GM21529 (cell line): ENCODE measurements at regions not wholly inside any gene's neighbourhood (a gene's known extent, or its start where the extent isn't known, plus 50 kb on each side); places are given as distances from the start of the nearest gene placed in this dataset.
"Not testable (repeated sequence)": the region's sequence is repeated elsewhere in the genome, so short reads cannot be mapped to it uniquely, and the experiment has no call there.

ENCODE experiments used
- ATAC-seq: cut with Tn5 transposase; IDR thresholded peaks from one replicate; pipeline ENCODE4 v1.9.1; 2021; ENCODE audit not compliant: unreplicated experiment

DNA sequence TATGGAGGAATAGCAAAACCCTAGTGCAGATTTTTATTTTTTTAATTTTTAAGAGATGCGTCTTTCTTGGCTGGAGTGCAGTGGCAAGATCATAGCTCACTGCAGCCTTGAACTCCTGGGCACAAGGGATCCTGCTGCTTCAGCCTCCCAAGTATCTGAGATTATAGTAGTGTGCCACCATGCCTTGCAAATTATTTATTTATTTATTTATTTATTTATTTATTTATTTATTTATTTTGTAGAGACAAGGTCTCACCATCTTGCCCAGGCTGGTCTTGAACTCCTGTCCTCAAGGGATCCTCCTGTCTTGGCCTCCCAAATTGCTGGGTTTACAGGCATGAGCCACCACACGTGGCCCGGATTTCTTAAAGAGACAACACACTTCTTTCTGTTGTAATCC is 1158.8 kb downstream of the AACS start:
- ATAC-seq = no peak

DNA sequence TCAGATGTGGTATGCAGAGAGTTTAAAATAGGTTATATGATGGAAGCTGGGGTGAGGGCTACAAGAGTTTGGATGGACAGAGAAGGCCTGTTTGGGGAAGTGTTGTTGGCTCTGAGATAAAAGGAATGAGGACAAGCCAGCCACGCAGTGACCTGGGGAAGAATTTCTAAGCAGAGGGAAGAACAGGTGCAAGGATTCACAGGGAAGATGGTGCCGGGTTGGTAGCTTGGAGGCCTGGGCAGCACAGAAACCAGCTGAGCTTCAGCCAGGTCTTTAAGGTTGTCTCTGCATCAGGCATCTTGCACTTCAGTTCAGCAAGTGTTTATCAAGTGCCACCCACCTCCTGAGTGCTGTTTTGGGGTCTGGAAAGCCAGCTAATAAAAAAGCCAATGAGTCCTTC is 1163.7 kb downstream of the AACS start:
- no peak for ATAC-seq

DNA sequence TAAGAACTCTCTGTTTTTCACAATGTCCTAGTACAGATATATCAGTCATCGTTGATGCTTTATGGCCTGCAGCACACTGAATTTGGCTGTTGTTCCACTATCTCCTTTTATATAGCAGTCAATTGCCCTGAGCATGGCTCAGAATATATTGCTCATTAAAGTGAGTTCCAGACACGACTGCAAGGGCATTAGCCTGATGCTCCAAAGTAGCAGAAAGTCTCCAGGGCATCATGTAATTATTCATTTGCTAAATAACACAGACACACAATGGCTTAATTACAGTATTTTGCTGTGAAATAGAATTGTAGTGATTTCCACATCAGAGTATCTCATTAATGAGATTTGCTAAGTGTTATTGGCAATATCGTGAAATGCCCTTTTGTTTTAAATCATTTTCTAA is 1167.5 kb downstream of the AACS start:
- ATAC-seq = no peak

DNA sequence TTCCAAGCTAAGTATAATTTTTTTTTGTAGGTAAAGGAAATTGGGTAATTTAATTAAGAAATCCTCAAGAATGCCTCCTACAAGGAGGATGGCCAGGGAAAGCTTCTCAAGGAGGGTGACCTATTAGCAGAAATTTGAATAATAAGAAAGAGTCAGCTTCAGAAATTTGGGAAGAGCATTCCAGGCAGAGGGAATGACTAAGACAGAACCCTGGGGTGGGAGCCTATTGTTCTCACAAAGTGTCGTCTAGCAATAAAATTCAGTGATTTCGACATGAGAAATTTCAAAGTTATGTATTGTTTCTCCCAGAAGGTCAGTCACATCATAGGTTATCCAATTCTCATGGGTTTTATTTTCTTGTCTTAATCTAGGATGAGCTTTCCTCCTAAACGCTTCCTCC is 1168.4 kb downstream of the AACS start:
- no peak for ATAC-seq

DNA sequence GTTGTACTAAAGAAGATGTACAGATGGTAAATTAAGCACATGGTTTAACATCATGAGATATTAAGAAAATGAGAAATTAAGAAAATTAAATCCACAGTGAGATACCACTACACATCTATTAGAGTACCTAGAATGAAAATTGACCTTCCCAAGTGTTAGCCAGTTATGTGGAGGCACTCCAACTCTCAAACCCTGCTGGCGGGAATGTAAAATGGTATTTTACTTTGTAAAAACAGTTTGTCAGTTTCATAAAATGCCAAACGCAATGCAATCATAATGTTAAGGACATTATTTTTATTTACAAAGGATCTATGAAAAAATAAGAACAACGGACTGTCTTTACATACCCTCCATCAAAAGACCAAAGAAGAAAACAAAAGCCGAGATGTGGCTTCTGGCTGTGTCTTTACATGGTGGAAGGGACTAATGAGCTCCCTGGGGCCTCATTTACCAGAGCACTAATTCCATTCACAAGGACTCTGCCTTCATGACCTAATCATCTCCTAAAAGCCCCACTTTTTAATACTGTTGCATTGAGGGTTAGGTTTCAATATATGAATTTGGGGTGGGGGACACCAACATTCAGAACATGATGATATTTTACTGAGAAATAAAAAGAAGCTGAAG is 1178.7 kb downstream of the AACS start:
- no peak for ATAC-seq

DNA sequence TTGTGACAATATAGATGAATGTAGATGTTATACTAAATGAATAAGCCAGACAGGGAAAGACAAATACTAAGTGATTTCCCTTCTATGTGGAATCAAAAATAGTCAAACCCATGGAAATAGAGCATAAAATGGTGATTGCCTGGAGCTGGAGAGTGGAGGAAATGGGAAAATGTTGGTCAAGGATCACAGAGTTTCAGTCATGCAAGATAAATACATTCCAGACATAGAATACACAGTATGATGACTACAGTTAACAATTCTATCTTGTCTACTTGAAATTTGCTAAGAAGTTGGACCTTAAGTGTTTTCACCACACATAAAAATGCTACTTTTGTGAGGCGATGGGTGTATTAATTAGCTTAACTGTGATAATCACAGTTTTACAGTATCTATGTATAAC is 1182.7 kb downstream of the AACS start:
- ATAC-seq = no peak

DNA sequence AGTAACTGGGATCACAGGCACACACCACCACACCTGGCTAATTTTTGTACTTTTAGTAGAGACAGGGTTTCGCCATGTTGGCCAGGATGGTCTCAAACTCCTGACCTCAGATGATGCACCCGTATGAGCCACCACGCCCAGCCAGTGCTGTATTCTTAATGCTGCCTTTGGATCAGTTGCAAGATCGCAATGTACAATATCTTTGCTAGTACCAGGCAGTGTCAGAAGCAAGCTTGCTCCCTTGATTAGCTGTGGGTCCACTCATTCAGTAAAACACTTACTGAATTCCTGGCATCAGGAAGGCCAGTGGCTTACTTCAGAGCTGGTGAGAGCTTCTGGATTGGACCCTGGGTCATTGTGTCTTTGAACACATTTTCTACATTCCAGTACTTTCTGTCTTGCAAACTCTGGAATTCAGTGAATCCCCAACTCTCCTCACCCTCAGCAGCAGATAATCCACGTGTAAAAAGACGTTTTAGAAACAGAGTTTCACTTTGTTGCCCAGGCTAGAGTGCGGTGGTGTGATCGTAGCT is 1183.7 kb downstream of the AACS start:
- ATAC-seq = no peak

DNA sequence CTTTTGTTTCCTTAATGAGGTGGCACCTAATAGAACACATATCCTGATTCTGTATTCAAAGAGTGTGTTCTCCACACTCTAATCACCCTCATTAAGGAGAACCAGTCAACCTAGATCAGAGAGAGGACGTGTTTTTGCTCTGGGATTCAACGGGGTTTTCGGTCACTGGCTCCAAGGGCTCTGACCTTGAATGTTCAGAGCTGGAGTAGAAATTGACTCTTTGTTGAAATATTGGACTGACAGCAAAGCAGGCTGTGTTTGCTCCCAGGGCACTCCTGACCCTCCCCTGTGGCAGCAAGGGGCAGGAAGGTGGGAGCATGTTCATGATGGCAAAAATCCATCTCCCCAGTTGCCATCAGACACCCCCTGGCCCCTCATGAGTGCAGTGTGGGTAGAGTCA is 1193.0 kb downstream of the AACS start:
- no peak for ATAC-seq

DNA sequence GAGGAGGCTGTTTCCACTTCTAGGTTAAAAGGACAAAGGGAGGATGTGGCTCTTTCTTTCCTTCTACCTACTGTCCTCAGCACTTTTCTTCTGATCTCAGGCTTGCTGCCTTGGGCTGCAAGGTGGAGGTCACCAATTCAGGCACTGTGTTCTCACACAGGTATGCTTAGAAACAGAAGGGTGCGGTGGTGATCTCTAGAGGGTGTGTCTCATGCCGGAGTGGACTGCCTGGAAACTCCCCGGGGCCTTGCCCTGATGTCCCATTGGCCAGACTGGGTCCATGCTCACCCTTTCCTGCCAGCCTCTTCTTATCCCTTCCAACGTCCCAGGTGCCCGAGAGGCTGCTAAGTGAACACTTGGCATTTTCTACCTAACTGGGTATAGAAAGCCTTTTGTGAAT is 1197.6 kb downstream of the AACS start:
- no peak for ATAC-seq

DNA sequence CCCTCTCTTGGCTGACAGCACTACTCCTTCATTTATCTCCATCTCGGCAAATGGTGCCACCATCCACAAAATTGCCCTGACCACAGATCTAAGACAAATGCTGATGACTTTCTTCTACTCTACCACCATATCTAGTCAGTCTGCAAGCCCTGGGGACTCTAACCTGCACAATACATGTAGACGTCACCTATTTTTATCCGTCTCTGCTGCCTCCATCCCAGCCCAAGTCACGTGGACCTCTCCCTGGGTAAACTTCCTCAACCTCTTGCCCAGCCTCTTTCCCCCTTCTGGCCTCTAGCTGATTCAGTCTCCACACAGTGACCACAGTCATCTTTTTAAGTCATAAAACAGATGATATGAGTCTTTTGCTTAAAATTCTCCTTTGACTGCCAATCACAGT is 1203.0 kb downstream of the AACS start:
- ATAC-seq = no peak

DNA sequence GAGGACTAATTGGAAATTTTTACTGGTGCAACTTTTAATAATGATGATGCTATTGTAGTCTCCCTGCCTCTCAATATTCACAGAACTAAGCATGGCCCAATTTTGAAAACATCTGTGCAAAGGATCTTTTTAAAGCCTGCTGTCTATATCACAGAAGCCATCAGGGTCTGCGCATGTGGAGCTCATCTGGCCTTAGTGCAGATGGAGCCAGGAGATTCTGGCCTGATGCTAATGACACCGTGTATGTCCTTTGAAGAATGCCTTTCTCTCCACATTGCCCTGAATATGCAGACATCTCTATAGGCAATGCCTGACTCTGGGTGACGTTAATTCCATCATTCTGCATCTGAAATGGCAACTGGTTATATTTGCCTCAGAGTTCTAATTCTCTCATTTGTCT is 1205.9 kb downstream of the AACS start:
- ATAC-seq = no peak

DNA sequence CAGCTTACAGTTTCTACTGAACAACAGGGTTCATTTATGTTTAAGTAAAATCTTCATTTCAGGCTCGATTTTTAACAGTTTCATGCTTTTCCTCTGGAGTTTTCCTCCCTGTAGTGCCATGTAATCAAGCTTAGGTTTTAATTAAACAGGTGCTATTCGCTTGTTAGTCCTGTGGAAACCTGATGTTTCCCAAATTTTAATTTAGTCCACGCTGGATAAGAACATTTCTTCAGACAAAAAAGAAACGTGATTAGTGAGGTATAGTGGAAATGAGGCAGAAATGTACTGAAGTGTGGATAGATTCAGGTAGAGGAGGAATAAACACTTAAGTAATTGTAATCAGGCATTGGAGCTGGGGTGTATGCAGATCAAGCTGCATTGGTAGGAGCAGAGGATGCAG is 1217.5 kb downstream of the AACS start:
- ATAC-seq = no peak

DNA sequence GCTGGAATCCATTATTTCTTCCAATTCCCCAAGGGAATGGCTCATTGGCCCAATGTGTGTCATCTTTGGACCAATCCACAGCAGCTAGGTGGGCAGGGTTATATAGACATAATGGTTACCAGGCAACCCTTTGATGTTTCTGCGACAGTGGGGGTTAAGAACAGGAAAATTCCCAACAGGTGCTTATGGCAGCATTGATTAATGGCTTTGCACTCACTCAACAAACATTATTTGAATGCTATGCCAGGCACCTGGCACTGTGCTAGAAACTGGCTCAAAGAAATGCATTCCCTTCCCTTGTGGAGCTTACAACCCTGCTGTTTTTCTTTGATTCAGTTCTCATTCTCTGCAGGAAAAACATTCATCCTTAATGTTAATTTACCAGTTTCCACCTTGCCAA is 1221.0 kb downstream of the AACS start:
- no peak for ATAC-seq

DNA sequence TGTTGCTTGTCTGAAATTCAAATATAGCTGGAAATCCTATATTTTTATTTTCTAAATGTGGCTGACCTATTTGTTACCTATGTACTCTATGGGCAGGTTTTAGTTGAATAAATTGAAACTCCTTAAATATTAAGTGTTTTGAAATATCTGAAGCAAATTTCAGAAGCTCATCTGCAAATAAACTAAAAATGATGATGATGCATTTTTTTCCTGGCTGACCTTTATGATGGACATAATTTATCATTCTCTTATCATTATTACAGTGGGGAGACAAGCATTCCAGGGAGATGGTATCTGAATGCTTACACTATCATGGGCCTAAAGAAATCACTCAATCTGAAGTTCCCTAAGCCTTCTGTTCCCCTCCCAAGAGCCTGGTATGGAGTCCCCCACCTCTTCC is 1225.2 kb downstream of the AACS start:
- ATAC-seq = no peak

DNA sequence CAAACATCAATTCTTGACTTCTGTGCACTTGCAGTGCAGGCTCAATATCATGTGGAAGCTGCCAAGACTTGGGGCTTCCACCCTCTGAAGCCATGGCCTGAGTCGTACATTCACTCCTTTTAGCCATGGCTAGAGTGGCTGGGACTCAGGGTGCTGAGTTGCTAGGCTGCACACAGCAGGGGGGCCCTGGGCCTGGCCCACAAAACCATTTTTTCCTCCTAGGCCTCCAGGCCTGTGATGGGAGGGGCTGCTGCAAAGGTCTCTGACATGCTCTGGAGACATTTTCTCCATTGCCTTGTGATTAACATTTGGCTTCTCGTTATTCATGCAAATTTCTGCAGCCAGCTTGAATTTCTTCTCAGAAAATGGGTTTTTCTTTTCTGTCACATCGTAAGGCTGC is 1226.8 kb downstream of the AACS start:
- ATAC-seq = not testable (repeated sequence)

DNA sequence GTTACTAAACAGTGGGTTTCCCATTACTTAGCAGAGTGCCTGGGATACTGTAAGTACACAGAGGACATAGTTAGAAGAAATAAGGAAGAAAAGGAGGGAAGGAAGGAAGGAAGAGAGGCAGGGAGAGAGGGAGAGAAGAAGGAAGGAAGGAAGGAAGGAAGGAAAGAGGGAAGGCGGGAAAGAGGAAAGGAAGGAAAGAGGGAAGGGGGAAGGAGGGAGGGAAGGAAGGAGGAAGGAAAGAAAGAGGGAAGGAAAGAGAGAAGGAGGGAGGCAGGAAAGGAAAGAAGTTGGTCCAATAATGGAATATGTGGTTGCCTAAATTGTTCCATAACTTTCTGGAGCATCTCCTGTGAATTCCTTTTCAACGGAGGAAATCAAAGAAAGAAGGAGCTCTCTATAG is 1230.4 kb downstream of the AACS start:
- ATAC-seq = no peak

DNA sequence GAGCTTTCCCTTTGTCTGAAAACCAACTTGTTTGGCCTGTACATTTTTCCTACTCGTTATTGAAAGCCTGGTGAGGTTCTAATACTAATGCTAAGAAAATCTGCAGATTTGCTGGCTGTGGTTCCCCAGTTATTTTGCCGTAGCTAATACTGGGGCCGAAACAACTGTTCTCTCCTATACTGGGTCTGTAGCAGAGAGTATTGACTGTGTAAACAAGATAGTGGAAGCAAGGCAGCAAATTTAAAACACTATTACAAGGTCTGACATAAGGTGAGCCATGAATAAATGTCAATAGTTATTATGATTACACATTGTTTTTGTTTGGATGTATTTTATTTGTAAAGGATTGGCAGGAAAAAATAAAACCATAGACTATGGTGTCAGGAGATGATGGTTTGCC is 1244.0 kb downstream of the AACS start:
- no peak for ATAC-seq

DNA sequence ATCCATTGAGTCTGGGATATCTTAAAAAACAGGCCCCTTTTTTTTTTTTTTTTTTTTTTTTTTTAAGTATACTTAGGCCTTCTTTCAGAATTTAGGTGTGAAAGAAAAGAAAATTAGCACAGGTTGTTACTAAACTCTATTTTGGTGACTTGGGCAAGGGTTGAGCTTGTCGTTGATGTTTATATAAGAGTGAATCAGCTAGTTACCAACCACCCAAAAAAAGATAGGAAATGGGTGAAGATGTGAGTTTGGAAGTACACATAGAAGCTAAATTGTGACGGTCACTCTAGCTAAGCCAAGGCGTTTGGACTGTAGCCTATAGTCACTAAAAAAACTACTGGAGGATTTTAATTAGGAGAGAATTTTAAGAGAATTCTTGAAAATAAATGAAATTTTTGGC is 1247.2 kb downstream of the AACS start:
- no peak for ATAC-seq

DNA sequence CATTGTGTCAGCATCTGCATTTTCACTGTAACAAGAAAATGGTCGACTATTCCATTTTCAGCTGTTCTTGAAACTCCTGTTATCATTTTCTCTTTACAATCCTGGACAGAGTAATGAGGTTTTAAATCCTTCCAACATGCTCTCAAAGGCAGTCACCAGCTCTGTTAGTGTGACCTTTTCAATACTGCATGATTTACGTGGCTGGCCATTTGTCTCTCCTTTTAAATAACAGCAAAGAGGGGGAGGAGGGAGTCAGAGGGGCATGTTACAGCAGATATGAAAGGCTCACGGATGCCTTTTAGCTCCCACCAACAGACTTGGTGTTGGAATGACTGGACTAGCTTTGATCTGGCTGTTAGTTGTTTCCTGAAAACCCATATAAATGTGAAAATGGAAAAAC is 1251.2 kb downstream of the AACS start:
- ATAC-seq = no peak

DNA sequence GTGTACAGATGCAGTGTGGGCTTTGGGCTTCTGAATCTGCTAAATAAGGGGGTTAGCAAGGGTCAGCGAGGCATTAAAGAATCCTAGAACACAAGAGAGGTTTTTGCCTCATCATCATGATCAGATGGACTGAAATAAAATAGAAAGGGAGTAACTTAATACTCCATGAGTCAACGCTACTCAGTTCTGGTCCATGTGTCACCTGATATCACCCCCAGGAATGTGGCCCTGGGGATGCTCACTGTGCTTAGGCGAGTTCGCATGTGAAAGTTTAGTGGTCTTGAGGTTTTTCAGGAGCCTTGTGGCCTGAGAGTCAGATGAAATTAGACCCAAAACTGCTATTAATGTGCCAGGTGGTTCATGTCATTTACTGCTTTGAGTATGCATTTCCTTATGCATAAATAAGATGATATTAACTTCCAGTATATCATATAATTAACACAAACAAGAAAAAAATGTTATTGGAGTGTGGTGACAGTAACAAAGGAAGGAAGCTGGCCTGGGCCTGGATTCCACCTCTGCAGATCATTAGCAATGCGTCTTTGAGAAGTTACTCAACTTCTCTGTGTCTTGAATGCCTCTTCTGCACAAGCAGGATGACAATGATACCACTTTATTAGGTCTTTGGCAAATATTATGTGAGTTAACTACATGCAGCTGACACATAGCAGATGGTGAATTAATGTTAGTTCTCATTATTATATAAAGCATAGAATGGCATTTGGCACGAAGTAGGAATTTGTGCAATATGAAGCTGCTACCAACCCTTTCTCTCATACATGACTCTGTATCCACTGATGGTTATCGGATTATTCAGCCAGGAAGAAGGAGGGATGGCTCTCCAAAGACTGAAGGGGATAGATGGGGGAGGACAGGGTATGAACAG is 1272.6 kb downstream of the AACS start:
- ATAC-seq = no peak

DNA sequence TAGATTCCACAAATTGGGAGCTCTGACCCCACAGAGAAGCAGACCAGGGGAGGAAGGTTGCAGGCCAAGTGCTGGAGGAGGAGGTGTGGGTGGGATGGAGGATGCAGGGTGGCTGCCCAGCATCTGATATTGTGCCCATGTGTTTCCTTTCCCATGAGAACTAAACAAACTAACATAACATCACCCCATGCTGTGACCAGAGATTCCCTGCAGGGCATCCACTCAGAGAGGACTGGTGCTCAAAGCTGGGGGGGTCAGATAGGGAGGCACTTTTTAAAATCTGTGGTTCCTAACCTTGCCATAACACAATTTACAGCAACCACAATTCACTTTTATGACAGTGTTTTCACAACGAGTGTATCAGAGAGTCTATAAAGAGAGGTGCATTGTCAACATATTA is 1277.6 kb downstream of the AACS start:
- no peak for ATAC-seq

DNA sequence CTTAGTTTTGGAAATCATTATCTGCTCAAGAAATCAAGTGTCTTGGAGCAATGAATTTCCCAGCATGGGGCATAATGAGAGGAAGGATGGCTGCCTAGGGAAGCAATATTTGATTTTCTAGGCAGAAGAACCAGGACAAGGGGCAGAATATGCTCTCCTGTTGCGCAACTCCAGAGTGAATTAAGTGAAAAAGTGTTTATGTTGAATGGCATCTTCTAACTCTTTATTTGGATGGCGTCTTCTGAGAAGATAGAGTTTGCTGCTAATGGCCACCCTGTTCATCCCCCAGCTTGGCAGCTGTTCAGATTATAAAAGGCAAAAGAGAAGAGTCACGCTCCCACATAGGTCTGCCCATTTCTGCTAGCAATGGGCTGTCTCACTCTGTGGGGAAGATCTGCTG is 1278.1 kb downstream of the AACS start:
- no peak for ATAC-seq

DNA sequence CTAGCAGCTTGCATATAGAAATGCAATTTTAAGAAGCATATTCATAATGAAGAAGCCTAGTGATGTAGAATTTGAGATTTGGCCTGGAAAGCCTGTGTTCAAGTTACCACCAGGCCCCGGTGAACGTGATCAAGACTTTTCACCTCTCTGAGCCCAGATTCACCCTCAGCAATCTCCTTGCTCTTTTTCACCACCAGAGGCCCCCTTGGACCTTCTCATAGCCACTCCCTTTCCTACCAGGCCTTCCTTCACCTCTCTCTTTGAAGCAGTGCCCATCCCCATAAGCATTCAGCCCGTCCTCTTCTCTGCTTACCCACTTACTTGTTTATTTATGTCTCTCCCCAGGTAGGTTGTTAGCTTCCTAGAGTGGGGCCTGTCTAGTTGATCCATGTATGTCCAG is 1280.9 kb downstream of the AACS start:
- no peak for ATAC-seq
